CD4-positive, alpha-beta T cell treated with Interleukin-4 for 4 hours (primary cell): ENCODE measurements at regions not wholly inside any gene's neighbourhood (a gene's known extent, or its start where the extent isn't known, plus 50 kb on each side); places are given as distances from the start of the nearest gene placed in this dataset.
"Not testable (repeated sequence)": the region's sequence is repeated elsewhere in the genome, so short reads cannot be mapped to it uniquely, and the experiment has no call there.

Experiments used
- DNase-seq: peaks from one replicate; pipeline ENCODE4 v3.0.0-alpha.2; 2020

GRCh38 chr14:94823556-94824341, 53.8 kb upstream of the GSC start:
- no peak for DNase-seq

GRCh38 chr14:94821705-94822104, 51.8 kb upstream of the GSC start:
- no peak for DNase-seq

- DNase-seq = not testable (repeated sequence)
Measured at GRCh38 chr14:94820932-94821331, 51.0 kb upstream of the GSC start.
